ENCODE measurements at regions not wholly inside any gene's neighbourhood (a gene's known extent, or its start where the extent isn't known, plus 50 kb on each side); places are given as distances from the start of the nearest gene placed in this dataset.
"Not testable (repeated sequence)": the region's sequence is repeated elsewhere in the genome, so short reads cannot be mapped to it uniquely, and the experiment has no call there.

DNA sequence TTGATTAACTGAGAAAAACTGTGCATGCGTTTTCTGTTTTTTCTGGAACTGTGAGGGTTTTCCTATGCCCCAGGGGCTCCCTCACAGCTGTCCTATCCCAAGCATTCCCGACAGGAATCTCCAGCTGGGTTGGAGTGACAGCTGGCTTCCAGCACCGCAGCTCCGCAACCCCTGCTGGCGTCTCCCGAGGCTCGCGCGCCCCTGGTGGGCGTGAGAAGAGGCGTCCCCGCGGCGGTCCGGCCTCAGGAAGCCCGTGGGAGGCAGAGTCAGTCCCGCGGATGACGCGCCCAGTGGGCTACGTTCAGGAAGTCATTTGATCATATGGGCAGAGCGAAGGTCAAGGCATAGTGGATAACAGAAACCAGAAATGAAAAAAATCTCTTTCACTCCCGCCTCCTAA, 821.9 kb downstream of the SPATA31A1 start:
- POLR2A ChIA-PET; H3K9me3 ChIP-seq (ENCODE audit: control insufficient read depth, insufficient read depth, low read depth, low read length); H3K36me3 ChIP-seq (ENCODE audit: control insufficient read depth in 2 of 2, insufficient read depth in 1 of 2, low read length in 2 of 2); H3K27ac ChIP-seq (ENCODE audit: extremely low read depth, low read depth, low read length); CTCF ChIA-PET; H3K4me1 ChIP-seq (ENCODE audit: control insufficient read depth, insufficient read depth, low read length); H3K4me3 ChIP-seq (ENCODE audit: low read depth, low read length): not testable (repeated sequence)

DNA sequence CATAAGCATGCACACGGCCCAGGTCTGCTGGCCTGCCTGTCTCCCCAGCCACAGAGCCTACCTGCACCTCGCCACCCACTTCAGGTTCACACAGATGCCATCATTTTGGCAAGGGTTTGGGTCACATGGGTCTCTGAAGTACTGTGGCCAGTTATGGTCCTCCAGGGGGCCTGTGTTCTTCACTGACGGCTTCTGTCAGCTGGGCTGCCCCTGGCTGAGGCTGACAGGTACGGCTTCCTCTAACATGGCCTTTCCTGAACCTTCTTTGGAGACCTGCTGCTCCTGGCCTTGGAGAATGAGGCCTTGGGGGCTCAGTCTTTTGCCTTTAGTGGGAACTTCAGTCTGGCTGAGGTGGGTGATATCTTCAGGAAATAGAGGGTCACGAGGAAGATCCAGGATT, 835.9 kb downstream of the SPATA31A1 start:
- H3K36me3 ChIP-seq (ENCODE audit: control insufficient read depth in 2 of 2, insufficient read depth in 1 of 2, low read length in 2 of 2); H3K4me3 ChIP-seq (ENCODE audit: low read depth, low read length); H3K4me1 ChIP-seq (ENCODE audit: control insufficient read depth, insufficient read depth, low read length); POLR2A ChIA-PET; H3K27ac ChIP-seq (ENCODE audit: extremely low read depth, low read depth, low read length); H3K9me3 ChIP-seq (ENCODE audit: control insufficient read depth, insufficient read depth, low read depth, low read length); CTCF ChIA-PET: not testable (repeated sequence)

DNA sequence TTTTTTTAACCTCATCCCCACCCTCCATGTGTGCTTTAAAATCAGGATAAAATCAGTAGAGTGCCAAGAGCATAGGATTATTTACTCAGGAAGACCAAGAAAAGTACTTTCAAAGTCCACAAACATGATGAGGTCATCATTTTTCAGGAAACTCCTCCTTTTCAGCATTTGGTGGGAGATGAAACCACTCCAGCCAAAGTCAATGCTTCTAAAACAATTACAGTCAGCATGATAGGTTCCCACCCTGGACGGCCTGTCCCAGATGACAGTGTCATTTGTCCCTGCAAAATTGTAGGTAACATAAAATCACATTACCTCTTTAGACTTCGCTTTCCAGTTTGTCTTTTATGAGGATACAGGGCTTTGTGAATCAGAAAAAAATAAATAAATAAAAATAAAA, 836.7 kb downstream of the SPATA31A1 start:
- CTCF ChIA-PET; POLR2A ChIA-PET; H3K4me1 ChIP-seq (ENCODE audit: control insufficient read depth, insufficient read depth, low read length); H3K9me3 ChIP-seq (ENCODE audit: control insufficient read depth, insufficient read depth, low read depth, low read length); H3K4me3 ChIP-seq (ENCODE audit: low read depth, low read length); H3K27ac ChIP-seq (ENCODE audit: extremely low read depth, low read depth, low read length); H3K36me3 ChIP-seq (ENCODE audit: control insufficient read depth in 2 of 2, insufficient read depth in 1 of 2, low read length in 2 of 2): not testable (repeated sequence)

- H3K36me3 ChIP-seq (ENCODE audit: control insufficient read depth in 2 of 2, insufficient read depth in 1 of 2, low read length in 2 of 2); H3K27ac ChIP-seq (ENCODE audit: extremely low read depth, low read depth, low read length); H3K4me1 ChIP-seq (ENCODE audit: control insufficient read depth, insufficient read depth, low read length); CTCF ChIA-PET; H3K4me3 ChIP-seq (ENCODE audit: low read depth, low read length); H3K9me3 ChIP-seq (ENCODE audit: control insufficient read depth, insufficient read depth, low read depth, low read length); POLR2A ChIA-PET: not testable (repeated sequence)
Observed at GRCh38 chr9:40196165-40196714, 840.8 kb downstream of the SPATA31A1 start.

DNA sequence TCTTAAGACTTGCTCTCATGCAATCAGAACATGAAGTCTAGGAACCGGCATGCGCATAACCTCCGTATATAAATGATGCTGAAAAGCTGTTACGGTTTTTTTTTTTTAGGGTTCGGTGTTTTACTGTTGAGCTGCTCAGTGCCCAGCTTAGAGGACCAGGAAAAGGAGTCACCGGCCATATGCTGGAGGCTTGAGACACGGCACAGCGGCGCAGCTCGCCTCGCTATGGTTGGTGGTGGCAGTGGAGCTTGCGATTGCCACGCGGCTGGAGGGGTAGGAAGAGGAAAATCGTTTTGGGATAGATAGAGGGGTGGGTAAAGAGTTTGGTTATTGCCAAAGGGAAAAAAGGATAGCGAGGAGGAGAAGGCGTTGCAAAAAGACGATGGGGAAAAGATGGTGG, 841.3 kb downstream of the SPATA31A1 start:
- H3K4me3 ChIP-seq (ENCODE audit: low read depth, low read length); POLR2A ChIA-PET; H3K36me3 ChIP-seq (ENCODE audit: control insufficient read depth in 2 of 2, insufficient read depth in 1 of 2, low read length in 2 of 2); H3K27ac ChIP-seq (ENCODE audit: extremely low read depth, low read depth, low read length); H3K9me3 ChIP-seq (ENCODE audit: control insufficient read depth, insufficient read depth, low read depth, low read length); CTCF ChIA-PET; H3K4me1 ChIP-seq (ENCODE audit: control insufficient read depth, insufficient read depth, low read length): not testable (repeated sequence)

DNA sequence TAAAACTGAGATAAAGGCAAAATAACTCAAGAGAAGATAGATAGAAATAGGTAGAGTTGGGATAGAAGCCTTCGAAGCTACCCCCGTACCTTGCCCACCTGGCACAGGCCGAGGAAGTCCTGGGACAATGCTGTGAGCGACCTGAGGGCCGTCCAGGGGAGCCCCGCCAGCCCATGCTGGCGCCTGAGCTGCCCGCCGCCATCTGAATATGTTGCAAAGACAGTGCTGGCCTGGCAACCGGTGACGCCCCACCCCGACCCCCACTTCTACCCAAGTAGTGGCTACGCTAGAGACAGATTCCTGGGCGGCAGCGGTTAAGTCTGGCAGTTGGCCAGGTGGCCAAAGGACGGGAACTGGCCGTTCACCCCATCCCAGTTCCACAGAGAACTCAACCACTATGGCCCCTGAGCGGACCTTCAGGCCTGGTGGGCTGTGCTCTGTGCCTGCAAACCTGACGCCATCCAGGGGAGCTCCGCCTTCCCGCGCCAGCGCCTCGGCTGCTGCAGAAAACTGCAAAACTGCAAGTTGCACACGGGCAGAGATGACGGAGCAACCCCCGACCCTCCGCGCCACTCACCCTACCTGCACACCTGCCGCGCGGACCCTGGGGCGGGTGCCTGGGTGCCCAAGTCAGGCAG, 866.2 kb downstream of the SPATA31A1 start:
- H3K27ac ChIP-seq (ENCODE audit: extremely low read depth, low read depth, low read length); H3K36me3 ChIP-seq (ENCODE audit: control insufficient read depth in 2 of 2, insufficient read depth in 1 of 2, low read length in 2 of 2); CTCF ChIA-PET; H3K9me3 ChIP-seq (ENCODE audit: control insufficient read depth, insufficient read depth, low read depth, low read length); H3K4me1 ChIP-seq (ENCODE audit: control insufficient read depth, insufficient read depth, low read length); POLR2A ChIA-PET; H3K4me3 ChIP-seq (ENCODE audit: low read depth, low read length): not testable (repeated sequence)

DNA sequence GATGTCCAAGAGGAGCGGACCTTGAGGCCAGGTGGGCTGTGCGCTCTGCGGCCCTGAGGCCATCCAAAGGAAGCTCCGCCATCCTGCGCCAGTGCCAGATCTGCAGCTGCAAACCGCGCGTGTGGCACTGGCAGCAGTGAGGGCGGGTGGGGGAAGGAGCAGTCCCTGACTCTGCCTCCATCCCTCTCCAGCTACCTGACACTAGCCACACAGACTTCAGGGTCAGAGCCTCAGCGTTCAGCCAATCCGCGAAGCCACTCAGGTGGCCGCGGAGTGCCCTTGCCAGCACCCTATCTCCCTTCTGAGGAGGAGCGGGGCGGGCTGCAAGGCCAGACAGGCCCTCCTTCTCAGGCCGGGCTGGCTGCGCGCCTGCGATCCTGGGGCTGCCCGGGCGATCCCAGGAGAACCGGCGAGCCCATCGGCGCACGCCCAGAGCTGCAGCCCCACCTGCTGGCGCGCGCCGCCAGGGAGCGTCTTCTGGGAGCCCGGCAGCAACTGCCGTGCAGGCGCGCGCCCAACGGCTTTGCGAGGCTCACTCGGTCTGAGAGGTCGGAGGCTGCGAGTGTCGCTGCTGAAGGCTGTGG, 867.2 kb downstream of the SPATA31A1 start:
- CTCF ChIA-PET; H3K4me3 ChIP-seq (ENCODE audit: low read depth, low read length); H3K27ac ChIP-seq (ENCODE audit: extremely low read depth, low read depth, low read length); H3K4me1 ChIP-seq (ENCODE audit: control insufficient read depth, insufficient read depth, low read length); POLR2A ChIA-PET; H3K36me3 ChIP-seq (ENCODE audit: control insufficient read depth in 2 of 2, insufficient read depth in 1 of 2, low read length in 2 of 2); H3K9me3 ChIP-seq (ENCODE audit: control insufficient read depth, insufficient read depth, low read depth, low read length): not testable (repeated sequence)

DNA sequence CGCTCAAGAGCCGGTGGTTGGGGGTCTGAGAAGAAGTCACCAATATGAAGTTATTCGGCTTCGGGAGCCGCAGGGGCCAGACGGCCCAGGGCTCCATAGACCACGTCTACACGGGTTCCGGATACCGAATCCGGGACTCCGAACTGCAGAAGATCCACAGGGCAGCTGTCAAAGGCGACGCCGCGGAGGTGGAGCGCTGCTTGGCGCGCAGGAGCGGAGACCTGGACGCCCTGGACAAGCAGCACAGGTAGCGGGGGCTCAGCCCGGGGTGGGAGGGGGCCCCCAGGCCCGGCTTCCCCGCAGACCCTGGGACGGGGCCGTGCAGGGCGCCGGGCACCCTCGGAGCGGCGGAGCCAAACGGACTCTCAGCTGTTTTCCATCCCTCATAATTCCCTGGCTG, 867.9 kb downstream of the SPATA31A1 start:
- POLR2A ChIA-PET; H3K4me1 ChIP-seq (ENCODE audit: control insufficient read depth, insufficient read depth, low read length); H3K9me3 ChIP-seq (ENCODE audit: control insufficient read depth, insufficient read depth, low read depth, low read length); H3K27ac ChIP-seq (ENCODE audit: extremely low read depth, low read depth, low read length); H3K36me3 ChIP-seq (ENCODE audit: control insufficient read depth in 2 of 2, insufficient read depth in 1 of 2, low read length in 2 of 2); H3K4me3 ChIP-seq (ENCODE audit: low read depth, low read length); CTCF ChIA-PET: not testable (repeated sequence)
